PC-9 (cell line): ENCODE measurements at regions not wholly inside any gene's neighbourhood (a gene's known extent, or its start where the extent isn't known, plus 50 kb on each side); places are given as distances from the start of the nearest gene placed in this dataset.
"Not testable (repeated sequence)": the region's sequence is repeated elsewhere in the genome, so short reads cannot be mapped to it uniquely, and the experiment has no call there.

Experiments used
- EZH2 ChIP-seq: fragments of 200-600 bp; sonication (generic); IDR thresholded peaks from 2 replicates; pipeline ENCODE4 v1.8.0; 2017; ENCODE audit warnings: antibody characterized with exemption, low read depth
- TF ChIP-seq, protein P1 (sequence below): fragments of 200-600 bp; sonication (generic); conservative IDR thresholded peaks from 2 replicates; pipeline ENCODE4 v1.6.1; 2017; ENCODE audit warnings: mixed run types, antibody characterized with exemption, mild to moderate bottlenecking, moderate library complexity

DNA sequence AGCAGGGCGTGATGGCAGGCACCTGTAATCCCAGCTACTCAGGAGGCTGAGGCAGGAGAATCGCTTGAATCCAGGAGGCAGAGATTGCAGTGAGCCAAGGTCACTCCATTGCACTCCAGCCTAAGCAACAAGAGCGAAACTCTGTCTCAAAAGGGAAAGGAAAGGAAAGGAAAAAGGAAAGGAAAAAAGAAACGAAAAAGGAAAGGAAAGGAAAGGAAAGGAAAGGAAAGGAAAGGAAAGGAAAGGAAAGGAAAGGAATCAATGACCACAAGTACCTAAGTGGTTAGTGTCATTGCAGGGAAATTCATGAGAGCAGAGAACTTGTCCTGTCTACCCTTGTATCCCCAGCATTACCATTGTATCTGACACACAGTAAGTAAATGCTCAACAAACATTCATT is 195.7 kb upstream of the TENT5A start:
- TF ChIP-seq, protein P1, sequence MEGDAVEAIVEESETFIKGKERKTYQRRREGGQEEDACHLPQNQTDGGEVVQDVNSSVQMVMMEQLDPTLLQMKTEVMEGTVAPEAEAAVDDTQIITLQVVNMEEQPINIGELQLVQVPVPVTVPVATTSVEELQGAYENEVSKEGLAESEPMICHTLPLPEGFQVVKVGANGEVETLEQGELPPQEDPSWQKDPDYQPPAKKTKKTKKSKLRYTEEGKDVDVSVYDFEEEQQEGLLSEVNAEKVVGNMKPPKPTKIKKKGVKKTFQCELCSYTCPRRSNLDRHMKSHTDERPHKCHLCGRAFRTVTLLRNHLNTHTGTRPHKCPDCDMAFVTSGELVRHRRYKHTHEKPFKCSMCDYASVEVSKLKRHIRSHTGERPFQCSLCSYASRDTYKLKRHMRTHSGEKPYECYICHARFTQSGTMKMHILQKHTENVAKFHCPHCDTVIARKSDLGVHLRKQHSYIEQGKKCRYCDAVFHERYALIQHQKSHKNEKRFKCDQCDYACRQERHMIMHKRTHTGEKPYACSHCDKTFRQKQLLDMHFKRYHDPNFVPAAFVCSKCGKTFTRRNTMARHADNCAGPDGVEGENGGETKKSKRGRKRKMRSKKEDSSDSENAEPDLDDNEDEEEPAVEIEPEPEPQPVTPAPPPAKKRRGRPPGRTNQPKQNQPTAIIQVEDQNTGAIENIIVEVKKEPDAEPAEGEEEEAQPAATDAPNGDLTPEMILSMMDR, result not testable (repeated sequence)
- TF ChIP-seq EZH2, result not testable (repeated sequence)
